HG02973 (cell line): ENCODE measurements at regions not wholly inside any gene's neighbourhood (a gene's known extent, or its start where the extent isn't known, plus 50 kb on each side); places are given as distances from the start of the nearest gene placed in this dataset.

Experiments used
- ATAC-seq: cut with Tn5 transposase; IDR thresholded peaks from one replicate; pipeline ENCODE4 v1.9.1; 2021; ENCODE audit warnings: moderate library complexity; ENCODE audit not compliant: unreplicated experiment

DNA sequence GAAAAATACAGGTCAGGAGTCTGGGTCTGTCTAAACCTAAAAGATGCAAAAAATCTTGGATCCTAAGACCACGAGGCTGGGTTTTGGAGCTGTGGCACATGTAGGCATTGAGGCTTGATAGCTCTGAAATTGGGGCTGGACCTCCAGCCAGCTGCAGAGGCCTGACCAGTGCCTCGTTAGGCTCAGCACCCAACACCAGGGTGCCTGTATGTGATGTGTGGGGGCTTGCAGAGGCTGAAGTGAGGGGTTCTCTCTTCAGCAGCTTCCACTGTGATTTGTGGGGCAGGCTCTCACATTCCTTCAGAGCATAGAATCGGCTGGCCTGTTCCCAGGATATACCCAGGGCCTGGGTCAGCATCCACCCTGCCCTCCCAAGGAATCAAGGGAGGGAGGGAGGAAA lies 247.8 kb downstream of the BUB3 start:
- ATAC-seq, result no peak

DNA sequence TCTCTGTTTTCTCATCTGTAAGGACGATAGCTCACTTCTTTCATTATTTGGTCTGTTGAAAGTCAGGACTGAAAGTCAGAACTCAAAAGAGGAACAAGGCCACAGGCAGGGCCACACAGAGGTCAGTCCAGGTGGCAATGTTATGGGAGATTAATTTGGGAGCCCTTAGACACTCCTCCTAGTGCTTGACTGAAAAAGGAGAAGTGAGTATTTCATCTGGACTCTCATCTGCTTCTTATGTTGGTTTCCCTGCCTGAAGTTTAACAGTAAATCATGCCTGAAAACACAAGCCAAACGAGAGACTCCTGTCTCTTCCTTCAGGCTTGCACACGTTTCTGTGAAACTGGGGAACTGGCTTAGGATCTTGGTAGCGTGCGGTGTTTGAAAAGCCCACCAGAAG lies 248.5 kb downstream of the BUB3 start:
- peak; percentile 81 for ATAC-seq

DNA sequence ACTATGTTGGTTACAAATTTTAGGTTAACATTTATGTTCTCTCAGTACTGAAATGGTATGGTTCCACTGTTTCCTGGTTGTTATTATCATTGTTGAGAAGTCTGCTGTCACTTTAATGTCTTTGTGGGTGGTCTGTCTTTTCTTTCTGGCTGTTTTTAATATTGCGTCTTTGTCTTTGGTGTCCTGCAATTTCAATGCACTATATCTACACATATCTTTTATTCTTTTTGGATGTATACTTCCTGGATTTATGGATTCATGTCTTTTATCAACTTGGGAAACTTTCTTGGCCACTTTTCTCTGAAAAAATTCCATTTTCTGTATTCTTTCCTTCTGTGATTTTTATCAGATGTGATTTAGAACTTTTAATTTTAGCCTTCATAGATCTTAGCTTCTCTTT lies 250.2 kb downstream of the BUB3 start:
- ATAC-seq, result no peak

DNA sequence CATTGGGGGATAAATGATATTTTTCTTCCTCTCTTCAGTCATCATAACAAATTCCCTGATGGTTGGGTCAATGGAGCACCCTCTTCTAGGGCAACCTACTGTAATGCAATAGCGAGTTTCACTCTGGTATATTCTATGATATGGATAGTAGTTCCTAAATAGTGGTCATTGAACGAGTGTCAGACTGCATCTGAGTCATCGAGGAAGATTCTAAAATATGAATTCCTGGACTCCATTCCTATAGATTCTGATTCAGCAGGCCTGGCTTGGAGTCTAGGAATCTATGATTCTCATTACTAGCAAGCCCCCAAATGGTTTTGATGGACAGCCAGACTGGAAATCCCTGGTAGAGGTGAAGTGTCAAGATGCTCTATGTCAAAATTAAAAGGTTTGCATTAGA lies 254.5 kb downstream of the BUB3 start:
- ATAC-seq, result no peak

DNA sequence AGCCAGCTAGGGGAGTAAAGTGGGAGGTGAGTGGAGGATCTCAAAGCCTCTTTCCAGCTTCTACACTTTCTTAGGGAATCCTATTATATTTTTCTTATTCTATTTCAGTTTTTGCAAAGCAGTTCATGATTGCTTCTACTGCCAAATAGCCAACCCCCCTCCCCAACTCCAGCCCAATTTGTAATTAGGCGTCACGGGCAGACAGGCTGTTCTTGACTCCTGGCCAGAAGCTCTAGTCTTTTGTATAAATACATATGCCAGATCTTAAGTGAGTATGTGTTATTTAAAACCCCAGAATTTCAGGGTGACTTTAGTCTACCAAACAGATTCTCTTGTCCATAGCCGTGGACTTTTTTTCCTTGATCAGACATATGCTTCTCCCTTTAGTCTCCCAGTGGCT lies 255.2 kb downstream of the BUB3 start:
- no peak for ATAC-seq

DNA sequence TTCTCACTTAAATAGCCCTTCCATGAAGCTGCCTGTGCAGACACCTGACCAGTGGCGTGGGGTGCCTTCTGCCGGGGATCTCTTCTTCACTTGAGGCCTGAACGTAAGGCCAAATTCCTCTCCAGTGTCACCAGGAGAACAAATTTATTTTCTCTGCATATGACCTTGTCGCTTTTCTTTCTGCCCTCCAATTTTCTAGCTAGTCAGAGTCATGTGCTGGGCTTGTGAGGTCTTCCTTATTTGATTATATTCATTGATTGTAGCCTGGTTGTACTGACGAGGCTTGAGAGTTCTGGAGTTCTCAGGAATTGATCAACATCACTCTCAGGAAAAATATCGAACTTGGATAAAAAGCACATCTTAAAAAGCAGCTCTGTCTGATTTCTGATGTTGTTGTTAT lies 255.7 kb downstream of the BUB3 start:
- no peak for ATAC-seq

DNA sequence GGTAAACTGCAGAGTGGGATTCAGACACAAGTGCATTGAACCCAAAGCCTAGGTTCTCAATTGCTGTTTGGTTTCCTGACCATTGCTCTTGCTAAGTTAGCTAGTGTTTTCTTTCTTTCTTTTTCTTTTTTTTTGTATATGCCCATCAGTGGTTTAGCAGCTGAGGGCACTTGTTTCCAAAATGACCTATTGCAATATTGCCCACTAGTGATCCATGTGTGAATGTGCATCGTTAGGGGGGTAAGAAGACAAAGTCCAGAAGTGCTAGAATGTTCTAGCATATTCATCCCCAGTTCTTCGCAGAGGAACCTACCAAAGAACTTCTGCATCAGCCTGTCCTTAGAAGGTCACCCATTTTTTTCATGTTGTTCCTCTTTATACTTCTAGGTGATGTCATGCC lies 252.8 kb upstream of the GPR26 start:
- ATAC-seq, result no peak

DNA sequence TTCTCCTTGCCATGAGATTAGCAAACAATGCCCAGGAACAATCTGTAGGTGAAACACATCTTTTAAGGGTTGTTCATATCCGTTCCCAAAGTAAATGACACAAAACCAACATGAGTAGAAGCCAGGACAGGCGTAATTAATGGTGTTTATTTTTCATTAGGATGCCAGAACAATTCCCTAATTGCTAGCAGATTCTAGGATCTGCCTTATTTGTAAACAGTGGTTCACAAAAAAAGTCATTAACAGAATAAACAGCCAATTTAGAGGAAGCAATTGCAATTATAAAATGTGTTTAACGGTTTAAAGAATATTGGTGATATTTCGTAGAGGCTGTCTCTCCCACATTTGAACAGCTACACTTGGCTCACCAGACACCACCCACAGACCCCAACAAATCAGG lies 250.6 kb upstream of the GPR26 start:
- no peak for ATAC-seq

DNA sequence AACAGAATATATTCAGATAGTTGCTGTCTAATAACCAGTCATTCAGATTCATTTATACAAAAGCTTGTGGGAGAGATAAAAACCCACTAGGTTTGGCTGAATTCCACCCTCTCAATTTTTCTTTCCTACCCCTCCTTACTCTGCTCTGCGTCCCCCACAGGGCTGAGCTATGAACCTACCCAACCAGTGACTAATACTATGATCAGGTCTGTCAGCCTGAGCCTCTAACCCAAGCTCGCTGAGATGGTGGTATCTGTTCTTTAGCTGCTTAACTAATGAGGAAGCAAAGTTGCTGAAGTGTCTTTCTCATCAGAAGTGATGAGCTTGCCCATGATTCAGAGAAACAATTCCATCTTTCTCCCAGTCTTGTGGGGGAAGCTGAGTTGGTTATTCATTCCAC lies 248.7 kb upstream of the GPR26 start:
- no peak for ATAC-seq

DNA sequence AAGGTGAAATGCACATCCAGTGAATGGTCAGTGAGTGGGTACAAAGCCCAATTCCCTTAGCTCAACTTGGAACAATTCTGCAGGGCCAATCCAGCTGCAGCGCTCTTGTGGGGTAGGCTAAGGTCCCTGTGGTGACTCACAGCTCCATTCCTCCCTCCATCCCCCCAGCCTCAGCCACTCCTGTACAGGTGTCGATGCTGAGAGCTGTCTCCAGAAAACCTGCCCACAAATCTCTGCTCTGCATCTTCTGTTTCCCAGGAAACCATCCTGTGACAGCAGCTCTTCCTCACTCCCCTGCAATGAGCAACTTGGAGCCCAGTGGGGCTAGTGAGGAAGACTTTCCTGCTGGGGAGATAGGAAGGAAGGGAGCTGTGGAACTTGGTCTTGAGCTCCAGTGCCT lies 244.7 kb upstream of the GPR26 start:
- ATAC-seq, result no peak

DNA sequence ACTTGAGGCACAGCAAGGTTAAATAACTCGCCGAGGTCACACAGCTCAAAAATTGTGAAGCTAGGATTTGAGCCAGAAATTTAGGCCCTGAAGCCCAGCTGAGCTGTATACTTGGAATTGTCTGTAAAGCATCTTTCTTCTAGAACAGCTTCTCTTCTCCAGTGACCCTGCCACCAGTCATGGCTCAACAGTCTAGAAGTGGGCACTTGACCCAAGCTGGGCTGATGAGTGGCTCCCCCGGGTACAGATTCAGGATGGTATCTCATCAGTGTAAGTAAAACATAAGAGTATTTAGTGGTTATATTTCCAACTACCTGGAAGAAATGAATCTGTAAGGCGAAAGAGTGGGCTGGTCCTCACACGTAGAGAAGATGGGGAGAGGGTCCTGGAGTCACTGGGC lies 243.9 kb upstream of the GPR26 start:
- ATAC-seq, result no peak

DNA sequence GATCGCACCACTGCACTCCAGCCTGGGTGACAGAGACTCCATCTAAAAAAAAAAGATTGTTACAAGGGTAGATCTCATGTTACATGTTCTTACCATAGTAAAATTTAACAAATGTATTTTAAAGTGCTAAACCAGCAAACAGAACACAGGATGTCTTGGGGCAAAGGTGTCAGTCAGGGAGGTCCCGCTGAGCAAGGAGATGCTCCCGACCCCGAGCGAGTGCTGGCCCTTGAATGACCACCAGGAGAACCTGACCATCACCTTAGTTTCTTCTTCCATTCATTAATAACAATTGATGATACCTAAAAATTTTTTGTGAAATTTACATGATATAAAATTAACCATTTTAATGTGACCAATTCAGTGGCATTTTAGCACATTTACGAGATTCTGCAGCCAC lies 241.6 kb upstream of the GPR26 start:
- ATAC-seq, result no peak

DNA sequence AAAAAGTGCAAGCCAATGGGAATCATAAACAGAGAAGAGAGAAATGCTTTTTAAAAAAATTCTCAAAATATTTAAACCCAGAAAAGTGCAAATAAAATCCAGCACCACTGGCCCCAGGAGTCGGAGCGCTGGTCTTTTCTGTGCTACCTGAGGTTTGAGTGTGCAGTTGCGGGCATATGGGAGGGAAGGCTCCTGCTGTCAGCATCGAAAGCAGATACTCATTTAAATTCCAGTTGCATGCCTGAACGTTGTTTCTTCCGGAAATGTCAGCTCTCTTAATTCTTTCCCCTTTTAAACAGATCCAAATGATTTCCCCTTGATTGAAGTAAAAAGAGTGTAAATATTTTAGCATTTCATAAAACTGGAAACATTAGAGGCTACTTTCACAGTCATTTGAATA lies 240.5 kb upstream of the GPR26 start:
- no peak for ATAC-seq

DNA sequence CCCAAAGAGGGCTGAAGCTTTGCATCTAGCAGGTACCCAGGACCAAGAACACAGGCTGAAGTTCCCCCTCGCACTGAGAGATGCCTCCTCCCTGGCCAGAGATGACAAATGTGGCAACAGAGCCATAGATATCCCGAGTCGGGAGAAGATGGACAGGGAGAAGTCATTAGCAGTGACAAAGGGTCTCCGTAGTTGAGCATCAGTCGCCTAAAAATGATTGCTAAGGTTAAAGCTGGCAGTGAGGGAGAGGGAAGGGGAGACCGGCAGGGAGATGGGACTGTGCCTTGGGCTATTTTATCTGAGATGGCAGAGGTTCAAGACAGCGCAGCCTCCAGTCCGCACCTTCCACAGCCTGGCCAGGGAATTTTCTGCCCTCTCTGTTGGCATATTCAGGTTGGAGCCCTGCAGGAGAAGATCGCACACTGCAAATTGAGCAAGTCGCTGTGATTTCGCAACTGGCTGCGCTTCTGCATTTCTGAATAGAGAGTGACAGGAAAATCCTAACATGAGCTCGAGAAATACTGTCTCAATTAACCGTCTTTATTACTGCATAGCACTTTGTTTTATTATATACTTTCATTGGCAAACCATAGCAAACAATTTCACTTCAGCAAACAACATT lies 238.9 kb upstream of the GPR26 start:
- no peak for ATAC-seq

DNA sequence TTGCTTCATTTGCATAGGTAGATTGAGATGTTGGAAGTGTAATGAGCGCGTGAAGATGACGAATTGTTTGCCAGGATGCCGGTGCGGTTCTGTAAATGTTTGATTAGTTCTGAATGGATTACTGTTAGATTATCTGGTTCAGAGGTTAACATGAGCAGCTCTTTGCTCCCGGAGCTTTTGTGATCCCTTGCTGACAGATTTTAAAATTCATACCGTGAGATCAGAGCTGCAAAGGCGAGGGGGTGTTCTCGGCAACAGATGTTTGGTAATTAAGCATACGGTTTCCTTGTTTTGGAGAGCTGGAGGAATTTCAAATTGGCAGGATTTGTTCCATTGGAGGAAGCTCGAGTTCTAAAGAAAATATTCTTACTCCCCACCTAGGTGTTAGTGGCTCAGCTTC lies 237.8 kb upstream of the GPR26 start:
- no peak for ATAC-seq

DNA sequence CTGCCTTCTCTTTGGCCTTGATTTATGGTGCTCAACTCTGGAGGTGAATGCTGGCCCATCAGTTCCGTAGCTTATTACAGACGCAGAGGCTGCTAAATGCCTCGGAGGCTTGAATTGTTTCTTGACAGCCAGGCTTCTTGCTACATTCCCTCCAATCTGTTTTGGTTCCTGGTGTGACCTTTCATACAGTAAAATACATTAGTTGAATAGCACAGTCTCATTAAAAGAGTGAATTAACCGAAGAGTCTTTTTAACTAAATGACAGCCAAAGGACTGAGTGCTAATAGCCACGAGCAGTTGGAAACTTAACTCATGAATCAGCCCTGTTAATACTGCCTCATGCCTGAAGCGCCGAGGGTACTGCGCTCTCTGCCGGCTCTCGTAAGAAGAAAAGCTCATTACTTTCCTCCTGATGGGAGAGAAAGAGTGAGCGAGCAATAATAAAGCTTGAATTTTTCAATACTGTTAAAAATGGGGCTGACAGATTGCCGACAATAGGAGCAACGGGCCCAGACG lies 236.4 kb upstream of the GPR26 start:
- no peak for ATAC-seq

DNA sequence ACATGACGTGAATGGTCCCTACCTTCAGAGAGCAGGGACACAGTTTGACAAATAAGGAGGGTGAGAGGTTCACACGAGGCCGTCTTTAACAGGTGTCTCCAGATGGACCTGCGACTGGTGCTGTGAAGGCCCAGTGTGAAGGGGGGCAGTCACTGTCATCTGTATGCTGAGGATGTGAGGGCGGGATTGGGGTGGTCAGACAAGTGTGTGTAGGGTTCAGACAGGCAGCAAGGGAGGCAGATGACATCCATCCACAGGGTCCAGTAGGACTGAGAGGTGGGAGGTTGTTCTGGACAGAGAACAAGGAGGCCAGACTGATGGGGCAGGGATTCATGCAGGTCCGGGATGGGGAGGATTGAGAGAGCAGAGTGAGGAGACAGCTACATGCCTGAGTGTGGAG lies 232.6 kb upstream of the GPR26 start:
- ATAC-seq, result no peak

DNA sequence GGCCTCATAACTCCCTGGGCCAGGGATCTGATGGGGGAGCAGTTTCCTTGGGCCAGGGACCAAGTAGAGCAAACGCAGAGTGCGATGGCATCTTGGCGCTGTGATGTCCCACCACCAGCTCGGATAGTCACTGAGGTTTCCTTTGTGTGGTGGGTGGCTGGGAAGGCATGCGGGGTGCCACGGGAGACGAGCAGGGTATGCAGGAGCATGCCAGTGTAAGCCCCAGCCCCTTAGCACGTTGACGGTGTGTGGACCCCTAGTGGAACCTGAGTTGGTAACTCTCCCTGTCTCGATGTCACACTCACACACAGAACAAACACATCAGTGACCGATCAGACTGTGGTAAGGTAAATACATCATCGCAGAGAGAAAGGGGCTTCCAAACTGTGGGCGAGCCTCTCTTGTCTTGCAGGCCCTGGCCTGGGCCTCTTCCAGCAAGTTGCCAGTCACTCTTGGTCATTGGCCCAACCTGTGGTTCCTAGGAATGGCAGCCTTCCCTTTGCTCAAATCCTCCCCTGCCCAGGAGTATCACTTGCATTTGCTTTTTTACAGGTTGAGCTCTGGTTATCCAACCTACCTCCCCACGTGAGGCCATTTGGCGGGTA lies 231.6 kb upstream of the GPR26 start:
- ATAC-seq, result no peak

DNA sequence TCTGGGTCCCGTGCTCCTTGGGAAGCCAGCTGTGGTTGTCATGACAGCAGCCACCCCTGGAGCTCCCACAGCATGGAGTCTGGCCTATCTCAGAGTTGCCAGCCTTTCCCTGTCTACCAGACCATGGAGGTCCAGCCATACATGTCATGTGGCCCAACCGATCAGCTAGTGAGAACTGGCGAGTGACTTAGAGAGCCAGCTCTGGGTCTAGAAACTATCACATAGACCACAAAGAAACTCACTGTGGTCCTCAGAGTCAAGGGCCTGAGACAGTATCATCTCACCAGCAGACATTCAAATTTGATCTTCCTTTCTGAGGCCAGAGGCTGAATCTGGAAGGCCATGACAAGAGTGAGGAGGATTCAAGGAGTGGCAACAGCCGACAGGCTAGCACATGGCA lies 223.3 kb upstream of the GPR26 start:
- peak; percentile 77 for ATAC-seq

DNA sequence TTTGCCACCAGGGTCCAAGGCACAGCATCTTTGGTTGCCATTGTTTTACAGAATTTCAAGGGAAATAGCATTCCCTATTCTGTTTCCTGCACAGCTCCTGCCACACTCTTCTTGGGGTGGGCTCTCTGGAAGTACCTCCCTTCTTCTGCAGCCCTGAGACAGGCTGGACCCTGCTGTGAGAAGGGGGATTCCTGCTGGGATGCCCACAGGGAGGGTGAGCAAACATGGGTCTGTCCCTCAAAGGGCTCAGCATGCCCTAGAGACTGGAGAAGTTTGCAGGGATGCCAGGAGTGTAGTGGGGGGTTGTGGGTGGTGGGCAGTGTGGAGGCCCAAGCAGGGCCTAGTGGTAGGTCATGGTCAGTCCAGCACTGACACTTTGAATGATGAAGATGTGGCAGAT lies 222.2 kb upstream of the GPR26 start:
- ATAC-seq, result no peak

DNA sequence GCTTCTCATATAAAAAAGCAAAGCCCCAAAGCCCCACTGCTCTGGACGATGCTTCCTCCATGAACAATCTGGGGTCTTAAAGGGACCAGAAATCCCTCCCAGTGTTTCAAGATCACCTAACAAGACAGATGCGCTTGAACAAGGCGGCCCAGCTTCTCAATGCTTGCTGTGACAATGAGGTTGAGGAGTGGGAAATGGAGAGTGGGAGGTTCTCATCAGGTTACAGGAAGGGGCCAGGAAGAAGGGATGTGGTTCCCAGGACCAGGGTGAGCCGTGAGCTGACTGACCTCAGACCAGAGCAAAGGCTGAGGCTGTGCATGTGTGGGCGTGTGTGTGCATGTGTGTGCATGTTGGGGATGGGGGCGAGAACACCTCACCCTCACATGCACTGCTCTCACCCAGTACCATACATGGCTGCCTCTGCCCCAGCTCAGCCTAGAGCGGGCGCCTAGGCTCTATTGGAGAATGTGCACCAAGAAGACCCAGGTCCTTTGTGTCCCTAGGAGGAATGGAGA lies 220.8 kb upstream of the GPR26 start:
- no peak for ATAC-seq

DNA sequence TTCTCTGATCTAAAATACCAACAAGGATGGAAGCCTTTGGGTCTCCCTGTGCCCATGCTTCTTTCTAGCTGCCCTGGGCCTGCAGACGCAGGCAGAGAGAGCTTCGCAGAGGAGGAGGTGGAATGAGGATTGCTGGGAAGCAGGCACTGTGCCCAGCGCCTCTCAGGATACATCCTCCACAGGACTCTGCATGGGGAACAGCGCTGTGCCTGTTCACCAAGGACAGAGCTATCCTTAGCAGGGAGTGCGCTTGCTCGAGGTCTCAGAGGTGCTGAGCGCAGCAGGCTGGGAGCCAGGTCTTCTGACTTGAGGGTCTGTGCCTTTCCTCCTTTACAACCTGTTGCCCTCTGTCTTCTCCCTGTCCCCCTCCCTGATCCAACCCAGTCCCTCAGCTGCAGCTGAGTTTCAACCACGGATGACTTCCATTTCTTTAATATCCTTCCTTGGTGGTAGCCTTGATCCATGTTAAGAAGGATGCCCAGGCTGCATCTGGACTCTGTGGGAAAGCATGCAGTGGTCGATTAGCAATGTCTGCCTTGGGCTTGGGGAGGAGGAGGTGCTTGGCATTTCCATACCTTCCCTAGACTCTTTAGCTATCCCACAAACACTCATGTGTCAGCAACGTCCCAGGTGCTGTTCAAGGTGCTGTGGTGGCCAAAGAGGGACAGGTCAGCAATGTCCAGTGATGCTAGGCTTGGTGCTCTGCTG lies 219.6 kb upstream of the GPR26 start:
- no peak for ATAC-seq
